ENCODE measurements at regions not wholly inside any gene's neighbourhood (a gene's known extent, or its start where the extent isn't known, plus 50 kb on each side); places are given as distances from the start of the nearest gene placed in this dataset.

DNA sequence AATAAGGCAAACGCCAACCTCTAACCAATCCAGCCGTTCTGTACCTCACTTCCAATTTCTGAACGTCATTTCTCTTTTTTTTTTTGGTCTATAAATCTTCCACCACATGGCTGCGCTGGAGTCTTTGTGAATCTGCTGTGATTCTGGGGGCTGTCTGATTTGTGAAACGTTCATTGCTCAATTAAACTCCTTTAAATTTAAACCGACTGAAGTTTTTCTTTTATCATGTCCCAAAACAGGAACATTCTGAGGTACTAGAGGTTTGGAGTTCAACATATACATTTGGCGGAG is 65.5 kb upstream of the BACH1 start:
- SMC1A ChIA-PET (ENCODE audit: uncharacterized antibody, unreplicated experiment) = interaction anchor here (0.7 to 11.7 kb wide), 21 partner anchors 9 to 156 kb away, joined by 3 to 297 read pairs (median 5); partner anchors contain the start of gene BACH1
- 15% methylated on average over 7 of the region's 7 CpGs for WGBS (ENCODE audit: insufficient coverage, insufficient replicate concordance, low lambda C conversion rate, missing lambda C conversion rate)
- Histone ChIP-seq H4K20me1 (ENCODE audit: control insufficient read depth, insufficient read depth) (no peaks in the 10 kb centered on the region), H3K9ac (ENCODE audit: control insufficient read depth, insufficient read depth, low read length) (peak overlapping the region; percentile 58), H2AFZ (ENCODE audit: control insufficient read depth, low read depth, low read length) (peak overlapping the region; percentile 42), H3K4me1 (ENCODE audit: control insufficient read depth, insufficient read depth, low read length) (peaks cover 72% of the 10 kb centered on the region), H3K27me3 (replicated peaks in 1 of 2; ENCODE audit: control insufficient read depth in 2 of 2, insufficient read depth in 2 of 2, low read length in 1 of 2) (no peaks in the 10 kb centered on the region), H3K9me3 (replicated peaks; ENCODE audit: control insufficient read depth, insufficient read depth, low read length) (no peaks in the 10 kb centered on the region; the same call in 2 of the 3 replicates), H3K4me3 (0 out of 2 replicates have a peak overlapping the region, but pooled peaks have one; percentile 2), H3K36me3 (ENCODE audit: control insufficient read depth in 2 of 2, insufficient read depth in 2 of 2, low read length in 1 of 2) (no peaks in the 10 kb centered on the region), H3K79me2 (ENCODE audit: control insufficient read depth, insufficient read depth, low read length) (no peaks in the 10 kb centered on the region; the same call in 1 of the 2 replicates), H3K4me2 (ENCODE audit: control insufficient read depth, insufficient read depth) (peak overlapping the region; percentile 79), H3K27ac (ENCODE audit: control insufficient read depth, insufficient read depth) (peak overlapping the region; percentile 87)
- CTCF ChIA-PET = interaction anchor here (0.9 to 10.6 kb wide), 16 partner anchors 8 to 146 kb away, joined by 3 to 157 read pairs (median 6); partner anchors contain the start of gene BACH1
- intact Hi-C loops (cut with micrococcal nuclease; ENCODE audit: unreplicated experiment) (loop anchor here (1.0 to 5.0 kb wide), 5 partner anchors 37 to 156 kb away; no protein-coding TSS in a partner anchor), in situ Hi-C loops (cut with MboI) (no loop called here)
- no peak for DNase-seq (ENCODE audit: low read depth, low spot score)
- RAD21 ChIA-PET (ENCODE audit: unreplicated experiment) = interaction anchor here (0.9 to 11.4 kb wide), 22 partner anchors 9 to 156 kb away, joined by 3 to 257 read pairs (median 7); partner anchors contain the start of genes BACH1 and MAP3K7CL
- no TSS peak for BruUV-seq (replicated peaks)
- POLR2A ChIA-PET = interaction anchor here (0.7 to 6.6 kb wide), 6 partner anchors 9 to 138 kb away, joined by 3 to 82 read pairs (median 7); partner anchors contain the start of gene BACH1
- FAIRE-seq = no peak
- ATAC-seq = peak; percentile 42
- TF ChIP-seq, protein P1, sequence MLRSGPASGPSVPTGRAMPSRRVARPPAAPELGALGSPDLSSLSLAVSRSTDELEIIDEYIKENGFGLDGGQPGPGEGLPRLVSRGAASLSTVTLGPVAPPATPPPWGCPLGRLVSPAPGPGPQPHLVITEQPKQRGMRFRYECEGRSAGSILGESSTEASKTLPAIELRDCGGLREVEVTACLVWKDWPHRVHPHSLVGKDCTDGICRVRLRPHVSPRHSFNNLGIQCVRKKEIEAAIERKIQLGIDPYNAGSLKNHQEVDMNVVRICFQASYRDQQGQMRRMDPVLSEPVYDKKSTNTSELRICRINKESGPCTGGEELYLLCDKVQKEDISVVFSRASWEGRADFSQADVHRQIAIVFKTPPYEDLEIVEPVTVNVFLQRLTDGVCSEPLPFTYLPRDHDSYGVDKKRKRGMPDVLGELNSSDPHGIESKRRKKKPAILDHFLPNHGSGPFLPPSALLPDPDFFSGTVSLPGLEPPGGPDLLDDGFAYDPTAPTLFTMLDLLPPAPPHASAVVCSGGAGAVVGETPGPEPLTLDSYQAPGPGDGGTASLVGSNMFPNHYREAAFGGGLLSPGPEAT (IDR thresholded peaks at IDR 0.05; ENCODE audit: low read depth) = no peak
- TF ChIP-seq SMC3 (IDR thresholded peaks at IDR 0.05; ENCODE audit: borderline replicate concordance, low read length) (peak; percentile 39; the same call in 1 of the 2 replicates), ATF2 (IDR thresholded peaks at IDR 0.05; ENCODE audit: low read length) (no peak), TARDBP (IDR thresholded peaks at IDR 0.05; ENCODE audit: borderline replicate concordance) (no peak), PAX8 (IDR thresholded peaks at IDR 0.05) (no peak), REST (IDR thresholded peaks at IDR 0.05; ENCODE audit: low read depth, low read length) (no peak), YY1 (IDR thresholded peaks at IDR 0.05; ENCODE audit: low read depth, low read length) (0 out of 2 replicates have a peak, but pooled peaks have one; percentile 8), GATAD2B (conservative IDR thresholded peaks at IDR 0.05; ENCODE audit: low read depth) (no peak), TCF3 (IDR thresholded peaks at IDR 0.05; ENCODE audit: borderline replicate concordance, insufficient read depth, low read depth, low read length) (no peak), POLR2AphosphoS5 (IDR thresholded peaks at IDR 0.05; ENCODE audit: low read length) (peak; percentile 17; the same call in 1 of the 2 replicates), ZNF384 (IDR thresholded peaks at IDR 0.05; ENCODE audit: borderline replicate concordance, low read depth, low read length) (peak; percentile 65; the same call in 1 of the 2 replicates), ZNF217 (IDR thresholded peaks at IDR 0.05) (no peak), MXI1 (IDR thresholded peaks at IDR 0.05; ENCODE audit: low read depth, low read length) (no peak), EGR1 (IDR thresholded peaks at IDR 0.05; ENCODE audit: borderline replicate concordance in 1 of 2, low read depth in 2 of 2, low read length in 2 of 2) (no peak), SRF (IDR thresholded peaks at IDR 0.05; ENCODE audit: low read depth in 2 of 2, low read length in 2 of 2) (0 out of 4 replicates have a peak, but pooled peaks of 1 of the 2 experiments have one; percentile 75)
- TF ChIP-seq, protein P2, sequence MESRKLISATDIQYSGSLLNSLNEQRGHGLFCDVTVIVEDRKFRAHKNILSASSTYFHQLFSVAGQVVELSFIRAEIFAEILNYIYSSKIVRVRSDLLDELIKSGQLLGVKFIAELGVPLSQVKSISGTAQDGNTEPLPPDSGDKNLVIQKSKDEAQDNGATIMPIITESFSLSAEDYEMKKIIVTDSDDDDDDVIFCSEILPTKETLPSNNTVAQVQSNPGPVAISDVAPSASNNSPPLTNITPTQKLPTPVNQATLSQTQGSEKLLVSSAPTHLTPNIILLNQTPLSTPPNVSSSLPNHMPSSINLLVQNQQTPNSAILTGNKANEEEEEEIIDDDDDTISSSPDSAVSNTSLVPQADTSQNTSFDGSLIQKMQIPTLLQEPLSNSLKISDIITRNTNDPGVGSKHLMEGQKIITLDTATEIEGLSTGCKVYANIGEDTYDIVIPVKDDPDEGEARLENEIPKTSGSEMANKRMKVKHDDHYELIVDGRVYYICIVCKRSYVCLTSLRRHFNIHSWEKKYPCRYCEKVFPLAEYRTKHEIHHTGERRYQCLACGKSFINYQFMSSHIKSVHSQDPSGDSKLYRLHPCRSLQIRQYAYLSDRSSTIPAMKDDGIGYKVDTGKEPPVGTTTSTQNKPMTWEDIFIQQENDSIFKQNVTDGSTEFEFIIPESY (IDR thresholded peaks at IDR 0.05) = no peak

Measured in GM12878 (cell line).